PC-3 (cell line): ENCODE measurements at regions not wholly inside any gene's neighbourhood (a gene's known extent, or its start where the extent isn't known, plus 50 kb on each side); places are given as distances from the start of the nearest gene placed in this dataset.

ENCODE experiments used
- EZH2 ChIP-seq: fragments of 300-600 bp; sonication (generic); IDR thresholded peaks from one replicate; pipeline ENCODE4 v1.6.1; 2017; ENCODE audit warnings: antibody characterized with exemption, mild to moderate bottlenecking, low read length; ENCODE audit not compliant: unreplicated experiment
- TF ChIP-seq, protein P1 (sequence below): fragments of 300-600 bp; sonication (generic); conservative IDR thresholded peaks from 2 replicates; pipeline ENCODE4 v1.5.1; 2017; ENCODE audit warnings: antibody characterized with exemption, low read depth, mild to moderate bottlenecking, low read length

DNA sequence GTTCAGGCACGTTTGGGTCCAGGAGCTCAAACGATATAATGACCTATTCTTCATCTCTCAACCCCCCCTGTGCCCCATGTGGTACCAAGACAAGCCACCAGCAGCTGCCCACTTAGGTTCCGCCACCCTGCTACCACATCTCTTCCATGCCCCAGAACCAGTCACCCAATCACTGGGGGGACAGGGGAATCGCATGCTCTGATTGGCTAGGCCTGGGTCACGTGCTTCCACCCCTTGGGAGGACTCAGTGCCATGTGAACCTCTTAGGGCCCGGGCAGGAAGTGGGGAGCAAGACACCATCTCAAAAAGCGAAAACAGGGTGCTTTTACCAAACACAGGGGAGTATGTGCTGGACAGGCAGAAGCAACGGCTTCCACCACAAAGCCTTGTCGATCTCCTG is 91.3 kb downstream of the KATNIP start:
- TF ChIP-seq, protein P1, sequence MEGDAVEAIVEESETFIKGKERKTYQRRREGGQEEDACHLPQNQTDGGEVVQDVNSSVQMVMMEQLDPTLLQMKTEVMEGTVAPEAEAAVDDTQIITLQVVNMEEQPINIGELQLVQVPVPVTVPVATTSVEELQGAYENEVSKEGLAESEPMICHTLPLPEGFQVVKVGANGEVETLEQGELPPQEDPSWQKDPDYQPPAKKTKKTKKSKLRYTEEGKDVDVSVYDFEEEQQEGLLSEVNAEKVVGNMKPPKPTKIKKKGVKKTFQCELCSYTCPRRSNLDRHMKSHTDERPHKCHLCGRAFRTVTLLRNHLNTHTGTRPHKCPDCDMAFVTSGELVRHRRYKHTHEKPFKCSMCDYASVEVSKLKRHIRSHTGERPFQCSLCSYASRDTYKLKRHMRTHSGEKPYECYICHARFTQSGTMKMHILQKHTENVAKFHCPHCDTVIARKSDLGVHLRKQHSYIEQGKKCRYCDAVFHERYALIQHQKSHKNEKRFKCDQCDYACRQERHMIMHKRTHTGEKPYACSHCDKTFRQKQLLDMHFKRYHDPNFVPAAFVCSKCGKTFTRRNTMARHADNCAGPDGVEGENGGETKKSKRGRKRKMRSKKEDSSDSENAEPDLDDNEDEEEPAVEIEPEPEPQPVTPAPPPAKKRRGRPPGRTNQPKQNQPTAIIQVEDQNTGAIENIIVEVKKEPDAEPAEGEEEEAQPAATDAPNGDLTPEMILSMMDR, result no peak
- no peak for TF ChIP-seq EZH2
